SK-N-SH (cell line): ENCODE measurements at regions not wholly inside any gene's neighbourhood (a gene's known extent, or its start where the extent isn't known, plus 50 kb on each side); places are given as distances from the start of the nearest gene placed in this dataset.

Source experiments
- EP300 ChIP-seq, 2 experiments: IDR thresholded peaks; 2 replicates each; pipeline versions ENCODE4 v1.4.0 to v1.6.1; 2012; ENCODE audit warnings: borderline replicate concordance in 1 of 2, low read depth in 1 of 2, low read length in 1 of 2
- EZH2phosphoT487 ChIP-seq: fragments of 200-600 bp; sonication (generic); IDR thresholded peaks from 2 replicates; pipeline ENCODE4 v1.6.1; 2017; ENCODE audit warnings: low read depth, mixed run types, mild to moderate bottlenecking, antibody characterized with exemption, moderate library complexity, borderline replicate concordance
- FOXJ3 ChIP-seq: sonication (generic); formaldehyde crosslinking; IDR thresholded peaks from 2 replicates; pipeline ENCODE4 v1.5.1; 2020; ENCODE audit warnings: mild to moderate bottlenecking, missing genetic modification reagents
- GABPA ChIP-seq: IDR thresholded peaks from 2 replicates; pipeline ENCODE4 v1.4.0; 2012; ENCODE audit warnings: low read depth, mild to moderate bottlenecking
- JUND ChIP-seq: IDR thresholded peaks from 2 replicates; pipeline ENCODE4 v1.4.0; 2012
- MEF2A ChIP-seq: IDR thresholded peaks from 2 replicates; pipeline ENCODE4 v1.4.0; 2012; ENCODE audit warnings: low read depth, borderline replicate concordance
- NFIC ChIP-seq: IDR thresholded peaks from 2 replicates; pipeline ENCODE4 v1.4.0; 2012; ENCODE audit warnings: borderline replicate concordance
- NRF1 ChIP-seq: IDR thresholded peaks from 2 replicates; pipeline ENCODE4 v1.6.1; 2012; ENCODE audit warnings: low read depth, mild to moderate bottlenecking, low read length
- TF ChIP-seq, protein P1 (sequence below): fragments of 200-600 bp; sonication (generic); IDR thresholded peaks from 2 replicates; pipeline ENCODE4 v1.6.1; 2017; ENCODE audit warnings: antibody characterized with exemption, mild to moderate bottlenecking, moderate library complexity
- TF ChIP-seq, protein P2 (sequence below): IDR thresholded peaks from 2 replicates; pipeline ENCODE4; 2012
- TF ChIP-seq, protein P3 (sequence below): fragments of 150-350 bp; IDR thresholded peaks from 2 replicates; pipeline ENCODE4 v1.6.1; 2017; ENCODE audit warnings: antibody characterized with exemption, low read length, low read depth, borderline replicate concordance
- TF ChIP-seq, protein P4 (sequence below): IDR thresholded peaks from 2 replicates; pipeline ENCODE4 v1.4.0; 2012; ENCODE audit warnings: low read depth, borderline replicate concordance
- TF ChIP-seq, protein P5 (sequence below): IDR thresholded peaks from 2 replicates; pipeline ENCODE4 v1.6.1; 2012; ENCODE audit warnings: mild to moderate bottlenecking, low read depth, low read length, moderate library complexity
- TF ChIP-seq, protein P6 (sequence below): IDR thresholded peaks from 2 replicates; pipeline ENCODE4 v1.4.0; 2012; ENCODE audit warnings: low read depth

DNA sequence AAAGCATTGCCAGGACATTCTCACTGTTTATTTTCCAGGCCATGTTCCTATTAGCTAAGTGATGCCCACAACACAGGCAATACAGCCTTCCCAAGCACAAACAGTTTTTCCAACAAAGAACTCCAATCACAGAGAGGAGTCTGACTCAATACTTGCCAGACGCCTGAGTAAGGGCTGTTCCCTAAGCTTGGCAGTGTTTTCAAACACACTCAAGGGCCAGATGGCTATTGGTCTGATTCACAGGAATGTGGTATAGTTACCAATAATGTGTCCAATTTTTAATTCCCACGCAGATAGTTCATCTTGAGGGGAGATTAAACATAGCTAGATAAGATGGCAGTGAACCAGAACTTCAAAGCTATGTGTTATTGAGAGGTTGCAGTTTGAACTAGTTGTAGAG, 381.0 kb downstream of the SNAPC1 start:
- TF ChIP-seq, protein P1, sequence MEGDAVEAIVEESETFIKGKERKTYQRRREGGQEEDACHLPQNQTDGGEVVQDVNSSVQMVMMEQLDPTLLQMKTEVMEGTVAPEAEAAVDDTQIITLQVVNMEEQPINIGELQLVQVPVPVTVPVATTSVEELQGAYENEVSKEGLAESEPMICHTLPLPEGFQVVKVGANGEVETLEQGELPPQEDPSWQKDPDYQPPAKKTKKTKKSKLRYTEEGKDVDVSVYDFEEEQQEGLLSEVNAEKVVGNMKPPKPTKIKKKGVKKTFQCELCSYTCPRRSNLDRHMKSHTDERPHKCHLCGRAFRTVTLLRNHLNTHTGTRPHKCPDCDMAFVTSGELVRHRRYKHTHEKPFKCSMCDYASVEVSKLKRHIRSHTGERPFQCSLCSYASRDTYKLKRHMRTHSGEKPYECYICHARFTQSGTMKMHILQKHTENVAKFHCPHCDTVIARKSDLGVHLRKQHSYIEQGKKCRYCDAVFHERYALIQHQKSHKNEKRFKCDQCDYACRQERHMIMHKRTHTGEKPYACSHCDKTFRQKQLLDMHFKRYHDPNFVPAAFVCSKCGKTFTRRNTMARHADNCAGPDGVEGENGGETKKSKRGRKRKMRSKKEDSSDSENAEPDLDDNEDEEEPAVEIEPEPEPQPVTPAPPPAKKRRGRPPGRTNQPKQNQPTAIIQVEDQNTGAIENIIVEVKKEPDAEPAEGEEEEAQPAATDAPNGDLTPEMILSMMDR: no peak
- TF ChIP-seq FOXJ3: no peak
- no peak for TF ChIP-seq JUND
- TF ChIP-seq NRF1: no peak
- TF ChIP-seq EZH2phosphoT487: no peak
- TF ChIP-seq EP300 (IDR thresholded peaks at IDR 0.05; ENCODE audit: borderline replicate concordance in 1 of 2, low read depth in 1 of 2, low read length in 1 of 2): no peak
- TF ChIP-seq, protein P2, sequence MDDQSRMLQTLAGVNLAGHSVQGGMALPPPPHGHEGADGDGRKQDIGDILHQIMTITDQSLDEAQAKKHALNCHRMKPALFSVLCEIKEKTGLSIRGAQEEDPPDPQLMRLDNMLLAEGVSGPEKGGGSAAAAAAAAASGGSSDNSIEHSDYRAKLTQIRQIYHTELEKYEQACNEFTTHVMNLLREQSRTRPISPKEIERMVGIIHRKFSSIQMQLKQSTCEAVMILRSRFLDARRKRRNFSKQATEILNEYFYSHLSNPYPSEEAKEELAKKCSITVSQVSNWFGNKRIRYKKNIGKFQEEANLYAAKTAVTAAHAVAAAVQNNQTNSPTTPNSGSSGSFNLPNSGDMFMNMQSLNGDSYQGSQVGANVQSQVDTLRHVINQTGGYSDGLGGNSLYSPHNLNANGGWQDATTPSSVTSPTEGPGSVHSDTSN: no peak
- TF ChIP-seq, protein P3, sequence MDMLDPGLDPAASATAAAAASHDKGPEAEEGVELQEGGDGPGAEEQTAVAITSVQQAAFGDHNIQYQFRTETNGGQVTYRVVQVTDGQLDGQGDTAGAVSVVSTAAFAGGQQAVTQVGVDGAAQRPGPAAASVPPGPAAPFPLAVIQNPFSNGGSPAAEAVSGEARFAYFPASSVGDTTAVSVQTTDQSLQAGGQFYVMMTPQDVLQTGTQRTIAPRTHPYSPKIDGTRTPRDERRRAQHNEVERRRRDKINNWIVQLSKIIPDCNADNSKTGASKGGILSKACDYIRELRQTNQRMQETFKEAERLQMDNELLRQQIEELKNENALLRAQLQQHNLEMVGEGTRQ: no peak
- no peak for TF ChIP-seq MEF2A
- no peak for TF ChIP-seq NFIC
- TF ChIP-seq, protein P4, sequence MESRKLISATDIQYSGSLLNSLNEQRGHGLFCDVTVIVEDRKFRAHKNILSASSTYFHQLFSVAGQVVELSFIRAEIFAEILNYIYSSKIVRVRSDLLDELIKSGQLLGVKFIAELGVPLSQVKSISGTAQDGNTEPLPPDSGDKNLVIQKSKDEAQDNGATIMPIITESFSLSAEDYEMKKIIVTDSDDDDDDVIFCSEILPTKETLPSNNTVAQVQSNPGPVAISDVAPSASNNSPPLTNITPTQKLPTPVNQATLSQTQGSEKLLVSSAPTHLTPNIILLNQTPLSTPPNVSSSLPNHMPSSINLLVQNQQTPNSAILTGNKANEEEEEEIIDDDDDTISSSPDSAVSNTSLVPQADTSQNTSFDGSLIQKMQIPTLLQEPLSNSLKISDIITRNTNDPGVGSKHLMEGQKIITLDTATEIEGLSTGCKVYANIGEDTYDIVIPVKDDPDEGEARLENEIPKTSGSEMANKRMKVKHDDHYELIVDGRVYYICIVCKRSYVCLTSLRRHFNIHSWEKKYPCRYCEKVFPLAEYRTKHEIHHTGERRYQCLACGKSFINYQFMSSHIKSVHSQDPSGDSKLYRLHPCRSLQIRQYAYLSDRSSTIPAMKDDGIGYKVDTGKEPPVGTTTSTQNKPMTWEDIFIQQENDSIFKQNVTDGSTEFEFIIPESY: no peak
- TF ChIP-seq, protein P5, sequence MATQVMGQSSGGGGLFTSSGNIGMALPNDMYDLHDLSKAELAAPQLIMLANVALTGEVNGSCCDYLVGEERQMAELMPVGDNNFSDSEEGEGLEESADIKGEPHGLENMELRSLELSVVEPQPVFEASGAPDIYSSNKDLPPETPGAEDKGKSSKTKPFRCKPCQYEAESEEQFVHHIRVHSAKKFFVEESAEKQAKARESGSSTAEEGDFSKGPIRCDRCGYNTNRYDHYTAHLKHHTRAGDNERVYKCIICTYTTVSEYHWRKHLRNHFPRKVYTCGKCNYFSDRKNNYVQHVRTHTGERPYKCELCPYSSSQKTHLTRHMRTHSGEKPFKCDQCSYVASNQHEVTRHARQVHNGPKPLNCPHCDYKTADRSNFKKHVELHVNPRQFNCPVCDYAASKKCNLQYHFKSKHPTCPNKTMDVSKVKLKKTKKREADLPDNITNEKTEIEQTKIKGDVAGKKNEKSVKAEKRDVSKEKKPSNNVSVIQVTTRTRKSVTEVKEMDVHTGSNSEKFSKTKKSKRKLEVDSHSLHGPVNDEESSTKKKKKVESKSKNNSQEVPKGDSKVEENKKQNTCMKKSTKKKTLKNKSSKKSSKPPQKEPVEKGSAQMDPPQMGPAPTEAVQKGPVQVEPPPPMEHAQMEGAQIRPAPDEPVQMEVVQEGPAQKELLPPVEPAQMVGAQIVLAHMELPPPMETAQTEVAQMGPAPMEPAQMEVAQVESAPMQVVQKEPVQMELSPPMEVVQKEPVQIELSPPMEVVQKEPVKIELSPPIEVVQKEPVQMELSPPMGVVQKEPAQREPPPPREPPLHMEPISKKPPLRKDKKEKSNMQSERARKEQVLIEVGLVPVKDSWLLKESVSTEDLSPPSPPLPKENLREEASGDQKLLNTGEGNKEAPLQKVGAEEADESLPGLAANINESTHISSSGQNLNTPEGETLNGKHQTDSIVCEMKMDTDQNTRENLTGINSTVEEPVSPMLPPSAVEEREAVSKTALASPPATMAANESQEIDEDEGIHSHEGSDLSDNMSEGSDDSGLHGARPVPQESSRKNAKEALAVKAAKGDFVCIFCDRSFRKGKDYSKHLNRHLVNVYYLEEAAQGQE: no peak
- TF ChIP-seq, protein P6, sequence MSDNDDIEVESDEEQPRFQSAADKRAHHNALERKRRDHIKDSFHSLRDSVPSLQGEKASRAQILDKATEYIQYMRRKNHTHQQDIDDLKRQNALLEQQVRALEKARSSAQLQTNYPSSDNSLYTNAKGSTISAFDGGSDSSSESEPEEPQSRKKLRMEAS: no peak
- TF ChIP-seq GABPA: no peak
